HG02943 (cell line): ENCODE measurements at regions not wholly inside any gene's neighbourhood (a gene's known extent, or its start where the extent isn't known, plus 50 kb on each side); places are given as distances from the start of the nearest gene placed in this dataset.
"Not testable (repeated sequence)": the region's sequence is repeated elsewhere in the genome, so short reads cannot be mapped to it uniquely, and the experiment has no call there.

Source experiments
- ATAC-seq: cut with Tn5 transposase; IDR thresholded peaks from one replicate; pipeline ENCODE4 v1.9.1; 2021; ENCODE audit warnings: mild to moderate bottlenecking, low read depth, moderate library complexity; ENCODE audit not compliant: unreplicated experiment

DNA sequence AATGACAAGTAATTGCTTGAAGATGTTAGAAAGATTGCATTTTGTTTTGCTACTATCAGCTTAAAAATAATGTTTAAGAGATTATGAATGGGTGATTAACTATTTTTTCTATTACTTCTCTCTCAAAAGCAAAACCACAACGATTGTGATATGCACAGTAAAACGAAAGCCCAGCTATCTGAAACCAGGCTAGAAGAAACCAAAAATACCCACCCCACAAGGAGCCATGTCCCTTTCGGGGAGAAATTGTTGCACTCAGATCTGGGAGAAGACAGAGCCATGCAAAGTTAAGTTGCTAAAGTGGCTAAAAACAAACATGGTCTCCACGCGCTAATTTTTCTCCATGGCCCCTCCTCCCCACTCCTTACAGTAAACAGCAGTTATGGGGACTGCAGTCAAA, 173.6 kb downstream of the RPS24 start:
- no peak for ATAC-seq

DNA sequence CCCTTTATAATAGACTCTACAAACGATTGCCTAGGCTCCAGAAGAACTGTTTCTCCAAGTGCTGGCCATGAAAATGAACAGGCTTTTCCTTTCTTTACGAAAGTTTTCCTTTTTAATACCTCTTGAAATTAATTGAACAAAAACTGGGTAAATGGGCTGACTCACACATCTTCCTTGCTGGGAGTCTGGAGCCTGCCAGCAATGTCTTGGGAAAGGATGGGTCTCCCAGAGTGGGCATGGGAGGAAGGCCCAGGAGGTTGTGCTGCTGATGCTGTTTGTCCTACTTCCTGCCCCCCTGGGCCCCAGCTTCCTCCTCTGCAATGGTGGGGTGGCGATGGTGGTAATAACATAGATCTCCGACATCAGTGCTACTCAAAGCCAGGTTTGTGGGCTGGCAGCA, 174.1 kb downstream of the RPS24 start:
- ATAC-seq, result no peak

DNA sequence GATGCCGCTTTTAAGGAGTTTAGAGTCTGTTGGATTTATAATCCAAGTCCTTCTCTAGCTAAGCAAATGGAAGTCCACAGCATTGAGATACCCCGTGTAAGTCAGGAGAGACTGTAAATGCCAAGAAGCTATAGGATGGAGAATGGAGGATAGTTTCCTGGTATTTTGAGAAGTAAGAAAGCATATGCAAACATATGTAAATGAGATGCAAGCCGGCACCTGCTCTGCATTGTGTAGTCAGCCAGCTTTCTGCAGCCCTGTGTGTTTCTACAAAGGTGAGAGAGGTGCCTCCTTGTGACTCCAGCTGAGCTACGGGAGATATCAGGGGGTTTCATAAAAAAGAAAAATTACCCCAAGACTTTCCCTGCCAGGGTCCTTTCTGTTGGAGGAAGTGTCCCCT, 176.3 kb downstream of the RPS24 start:
- ATAC-seq, result no peak

DNA sequence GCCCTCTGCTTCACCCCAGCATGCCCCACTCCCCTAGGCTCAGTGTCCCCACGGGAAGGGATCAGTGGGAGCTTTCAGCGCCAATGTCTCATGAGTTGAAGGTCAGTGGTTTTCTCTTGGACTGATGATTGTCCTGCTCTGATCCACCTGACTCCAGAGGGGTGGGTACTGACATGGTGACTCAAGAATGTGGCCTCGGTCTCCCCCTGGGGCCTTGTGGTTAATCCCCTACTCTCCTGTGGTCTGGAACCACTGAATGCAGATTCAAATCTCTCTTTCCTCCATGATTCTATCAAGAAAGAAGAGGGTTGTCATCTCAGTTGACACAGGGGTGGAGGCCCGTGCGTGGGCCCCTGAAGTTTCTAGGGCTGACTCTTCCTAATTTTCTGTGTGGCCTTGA, 176.9 kb downstream of the RPS24 start:
- no peak for ATAC-seq

DNA sequence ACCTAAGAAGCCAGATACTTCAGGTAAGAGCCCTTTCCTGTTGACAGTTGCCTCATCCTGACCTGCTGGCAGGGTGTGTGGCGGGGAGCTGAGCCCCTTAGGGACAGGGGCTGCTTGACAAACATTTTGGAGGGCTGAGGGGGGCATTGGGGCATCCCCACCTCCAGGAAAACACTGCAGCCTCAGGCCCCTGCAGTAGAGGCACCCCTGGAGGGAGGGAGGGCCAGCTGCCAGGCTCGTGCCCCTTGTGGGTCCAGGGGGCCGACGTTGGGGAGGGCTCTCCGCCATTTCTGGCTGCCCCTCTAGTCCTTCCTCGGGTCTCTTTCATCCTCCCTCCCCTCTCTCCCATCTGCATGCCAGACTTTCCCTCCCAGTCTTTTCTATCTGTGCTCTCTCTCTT, 177.3 kb downstream of the RPS24 start:
- no peak for ATAC-seq

DNA sequence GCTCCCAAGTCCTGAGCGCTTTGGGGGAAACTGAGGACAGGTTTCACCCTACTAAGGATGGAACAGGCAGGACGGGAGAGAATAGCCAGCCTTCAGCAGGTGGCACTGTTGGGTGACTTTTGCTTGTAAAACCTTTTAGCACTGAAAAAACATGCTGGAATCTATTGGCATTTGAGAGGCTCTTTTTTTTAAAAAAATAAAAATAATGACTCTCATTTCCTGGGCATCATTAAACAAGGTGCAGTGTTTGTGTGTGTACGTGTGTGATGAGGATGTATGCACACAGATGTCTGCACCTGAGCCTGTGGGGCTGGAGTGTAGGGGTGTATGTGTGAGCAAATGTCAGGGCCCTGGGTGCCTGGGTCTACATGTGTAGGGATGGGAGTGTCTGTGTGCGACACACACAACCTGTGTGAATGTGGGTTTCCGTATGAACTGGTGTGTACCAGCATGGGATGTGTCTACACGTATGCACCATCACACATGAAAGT, 177.9 kb downstream of the RPS24 start:
- ATAC-seq, result no peak

DNA sequence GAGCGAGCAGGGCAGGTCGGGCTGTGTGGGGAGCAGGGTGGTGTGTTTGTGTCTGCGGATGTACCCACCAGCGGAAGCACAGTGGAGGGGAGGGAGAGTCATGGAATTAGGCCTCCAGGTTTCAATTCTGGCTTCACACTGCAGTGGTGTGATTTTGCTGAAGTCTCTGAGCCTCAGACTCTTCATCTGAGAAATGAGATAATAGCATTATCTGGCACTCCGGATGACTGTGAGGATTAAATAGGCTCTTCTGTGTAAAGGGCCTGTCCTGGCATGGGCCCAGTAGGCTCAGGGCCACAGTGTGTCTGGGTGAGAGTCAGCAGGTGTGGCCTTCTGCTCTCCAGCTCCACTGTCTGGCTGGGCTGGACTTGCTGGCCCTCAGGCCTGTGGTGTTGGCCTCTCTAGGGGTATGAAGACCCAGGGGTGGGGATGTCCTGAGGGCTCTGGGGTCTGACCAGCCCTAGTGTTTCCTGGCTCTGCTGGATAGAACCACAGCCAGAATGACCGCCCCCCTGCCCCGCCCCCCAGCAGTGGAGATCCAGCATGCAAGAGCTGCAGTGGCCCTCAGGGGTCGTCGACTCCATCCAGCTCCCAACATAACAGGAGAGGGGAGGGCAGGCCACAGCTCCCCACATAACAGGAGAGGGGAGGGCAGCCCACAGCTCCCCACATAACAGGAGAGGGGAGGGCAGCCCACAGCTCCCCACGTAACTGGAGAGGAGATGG, 178.6 kb downstream of the RPS24 start:
- ATAC-seq, result no peak

DNA sequence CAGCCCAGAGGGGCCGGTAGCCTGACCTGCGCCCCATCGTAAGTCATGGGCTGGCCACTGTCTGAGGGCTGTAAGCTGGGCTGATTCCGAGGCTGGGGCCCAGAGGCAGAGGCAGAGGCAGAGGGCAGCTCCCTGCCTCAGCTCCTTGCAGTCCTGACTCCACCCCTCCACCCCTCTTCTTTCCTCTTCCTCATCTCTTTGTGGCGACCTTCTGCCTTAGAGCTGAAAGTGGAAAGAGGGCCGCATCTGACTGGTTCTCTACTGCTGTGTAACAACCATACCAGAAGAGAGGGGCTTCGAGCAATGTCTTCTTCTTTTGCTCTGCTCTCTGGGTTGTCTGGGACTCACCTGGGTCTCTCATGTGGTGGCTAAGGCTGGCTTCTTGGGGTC, 179.1 kb downstream of the RPS24 start:
- ATAC-seq, result no peak

DNA sequence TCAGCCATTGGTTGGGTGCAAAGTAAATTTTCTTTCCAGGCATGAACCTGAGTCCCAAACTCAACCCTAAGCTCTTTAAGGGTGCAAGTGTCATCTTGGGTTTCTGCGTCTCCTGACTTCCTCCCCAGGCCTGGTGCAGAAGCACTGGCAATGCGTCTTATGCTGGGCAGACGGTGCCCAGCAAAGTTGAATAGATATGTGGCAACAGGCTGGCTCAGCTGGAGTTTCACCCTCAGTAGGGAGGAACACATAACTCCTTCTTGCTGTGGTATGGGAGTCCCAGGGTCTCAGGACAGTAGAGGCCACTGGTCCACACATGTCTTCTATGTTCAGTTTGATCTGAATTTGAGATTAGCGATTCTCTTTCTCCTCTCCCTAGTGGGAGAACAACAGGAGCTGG, 181.3 kb downstream of the RPS24 start:
- no peak for ATAC-seq

DNA sequence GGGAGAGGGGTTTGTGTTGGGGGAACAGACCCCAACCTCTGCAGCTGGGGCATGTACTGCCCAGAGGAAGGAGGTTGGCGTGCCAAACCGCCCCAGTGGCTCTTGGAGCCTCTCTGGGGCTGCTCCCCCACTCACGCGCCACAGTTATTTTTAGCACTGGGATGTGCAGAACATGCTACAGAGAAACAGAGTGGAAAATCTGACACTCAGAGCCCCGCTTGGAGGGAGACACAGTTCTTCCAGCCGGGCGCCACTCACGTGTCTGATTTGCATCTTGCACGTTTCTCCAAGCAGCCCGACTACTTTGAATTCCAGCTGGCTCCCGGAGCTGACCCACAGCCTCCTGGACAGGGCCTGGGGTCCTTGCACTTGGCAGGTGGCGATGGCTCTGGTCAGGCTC, 182.0 kb downstream of the RPS24 start:
- no peak for ATAC-seq

DNA sequence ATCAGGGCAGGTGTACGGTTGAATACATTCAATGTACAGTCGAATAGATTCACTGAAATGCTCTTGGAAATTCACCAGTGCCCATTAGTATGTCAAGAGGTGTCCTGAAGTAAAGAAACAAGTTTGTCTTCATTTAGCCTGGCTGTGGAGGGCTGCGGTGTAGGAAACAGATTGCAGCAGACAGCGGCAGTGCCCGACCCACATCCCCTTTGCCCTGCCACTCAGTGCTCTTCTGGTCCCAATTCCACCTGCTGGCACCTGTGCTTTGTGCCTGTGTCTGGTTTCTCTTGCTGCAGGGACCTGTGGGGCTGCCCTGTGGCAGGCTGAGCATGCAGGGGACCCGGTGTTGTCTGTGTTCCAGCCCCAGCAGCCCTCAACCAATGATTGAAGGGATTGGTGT, 183.7 kb downstream of the RPS24 start:
- no peak for ATAC-seq

DNA sequence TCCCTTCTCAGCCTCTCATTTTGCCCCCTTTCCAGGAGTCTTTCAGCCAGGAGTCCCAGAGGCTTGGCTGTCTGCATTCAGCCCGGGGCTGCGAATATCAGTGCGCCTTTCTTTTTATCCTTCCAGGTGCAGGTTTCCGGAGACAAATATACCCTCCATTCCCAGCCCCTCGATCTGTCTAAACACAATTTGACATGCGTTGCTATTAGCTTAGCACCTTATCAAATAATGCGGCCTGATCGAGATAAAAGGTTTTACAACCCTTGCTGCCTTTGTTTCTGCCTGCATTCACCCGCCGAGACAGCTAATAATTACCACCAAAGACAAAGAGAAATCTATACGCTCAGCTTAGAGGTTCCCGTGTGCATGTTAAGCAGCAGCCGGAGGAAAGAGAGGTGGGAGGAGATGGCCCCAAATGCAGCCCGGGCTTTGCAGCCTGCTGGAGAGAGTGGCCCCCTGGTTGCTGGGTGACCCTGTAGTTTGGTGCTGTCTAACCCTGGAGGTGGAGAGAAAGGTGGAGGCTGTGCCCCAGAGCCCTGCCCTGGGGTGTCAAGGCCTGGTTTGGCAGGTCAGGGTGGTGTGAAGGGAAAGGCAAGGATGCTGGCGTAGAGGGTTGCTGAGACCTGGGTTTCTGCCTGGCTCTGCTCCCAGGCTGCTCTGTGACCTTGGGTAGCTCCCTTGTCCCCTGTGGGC, 185.3 kb downstream of the RPS24 start:
- ATAC-seq, result no peak

DNA sequence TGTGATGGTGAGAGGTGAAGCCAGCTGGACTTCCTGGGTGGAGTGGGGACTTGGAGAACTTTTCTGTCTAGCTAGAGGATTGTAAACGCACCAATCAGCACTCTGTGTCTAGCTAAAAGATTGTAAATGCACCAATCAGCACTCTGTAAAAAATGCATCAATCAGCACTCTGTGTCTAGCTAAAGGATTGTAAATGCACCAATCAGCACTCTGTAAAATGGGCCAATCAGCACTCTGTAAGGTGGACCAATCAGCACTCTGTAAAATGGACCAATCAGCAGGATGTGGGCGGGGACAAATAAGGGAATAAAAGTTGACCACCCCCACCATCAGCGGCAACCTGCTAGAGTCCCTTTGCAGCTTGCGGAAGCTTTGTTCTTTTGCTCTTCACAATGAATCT, 185.9 kb downstream of the RPS24 start:
- not testable (repeated sequence) for ATAC-seq

DNA sequence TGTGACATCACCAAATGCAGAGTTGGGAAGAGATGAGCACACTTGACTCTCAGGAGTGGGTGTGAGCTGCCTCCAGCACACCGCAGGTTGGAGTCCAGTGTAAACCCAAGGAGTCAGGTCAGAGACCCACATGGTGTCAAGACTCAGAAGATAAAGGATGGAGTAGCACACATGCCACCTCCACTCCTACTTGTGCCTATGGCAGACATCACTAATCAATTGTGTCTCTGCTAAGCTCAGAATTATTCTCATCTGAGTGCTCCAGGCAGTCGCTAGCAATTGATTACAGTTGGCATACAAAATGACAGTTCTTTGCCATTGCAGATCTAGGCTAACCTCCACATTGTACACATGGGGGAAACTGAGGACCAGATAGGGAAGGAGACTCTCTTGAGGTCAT, 187.1 kb downstream of the RPS24 start:
- ATAC-seq, result no peak

DNA sequence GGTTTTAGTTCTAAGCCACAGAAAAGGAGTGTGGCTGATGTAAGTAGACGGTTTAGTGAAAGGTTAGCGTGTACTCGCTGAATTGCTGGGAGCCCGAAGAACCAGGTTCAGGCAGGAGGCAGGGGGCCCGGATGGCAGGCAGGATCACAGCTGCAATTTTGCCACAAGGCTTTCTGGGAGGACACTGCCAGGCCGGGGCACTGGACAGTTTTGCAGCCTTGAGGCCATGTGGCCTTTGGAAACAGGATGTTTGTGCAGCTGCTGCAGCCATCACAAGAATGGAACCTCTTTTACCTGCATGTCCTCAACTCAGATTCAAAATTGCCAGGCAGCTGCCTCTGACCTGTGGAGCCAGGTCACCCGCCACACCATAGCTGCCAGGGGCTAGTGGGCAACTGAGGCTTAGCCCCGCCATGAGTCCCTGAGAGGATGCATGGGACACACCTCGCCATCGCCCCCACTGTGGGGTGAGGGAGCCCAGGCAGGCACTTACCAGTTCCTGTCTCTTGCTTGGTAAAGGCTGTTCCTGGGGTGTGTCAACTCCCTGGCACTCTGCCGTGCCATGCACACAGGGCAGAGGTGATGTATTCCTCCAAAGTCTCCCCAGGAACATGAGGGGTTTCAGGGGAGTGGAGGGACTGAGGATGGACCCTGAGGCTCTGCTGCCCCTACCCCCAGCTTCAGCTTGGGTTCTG, 188.6 kb downstream of the RPS24 start:
- ATAC-seq, result no peak

DNA sequence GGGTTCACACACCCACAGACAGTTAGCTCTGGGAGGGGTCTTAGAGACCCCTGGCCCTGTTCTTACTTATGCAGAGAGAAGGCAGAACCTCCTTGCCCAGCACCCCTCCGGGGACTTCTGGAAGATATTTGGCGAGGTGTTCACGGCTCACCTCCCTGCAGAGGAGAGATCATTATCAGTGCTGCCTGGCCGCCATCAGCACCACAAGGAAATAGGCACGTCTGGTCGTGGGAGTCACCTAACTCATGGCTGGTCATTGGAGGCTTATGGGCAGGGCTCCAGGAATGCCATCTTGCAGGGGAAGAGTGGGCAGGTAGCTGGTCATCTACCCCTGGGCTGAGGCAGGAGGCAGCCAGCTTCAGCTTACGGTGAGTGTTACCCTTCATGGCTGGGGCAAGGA, 189.4 kb downstream of the RPS24 start:
- ATAC-seq, result no peak

DNA sequence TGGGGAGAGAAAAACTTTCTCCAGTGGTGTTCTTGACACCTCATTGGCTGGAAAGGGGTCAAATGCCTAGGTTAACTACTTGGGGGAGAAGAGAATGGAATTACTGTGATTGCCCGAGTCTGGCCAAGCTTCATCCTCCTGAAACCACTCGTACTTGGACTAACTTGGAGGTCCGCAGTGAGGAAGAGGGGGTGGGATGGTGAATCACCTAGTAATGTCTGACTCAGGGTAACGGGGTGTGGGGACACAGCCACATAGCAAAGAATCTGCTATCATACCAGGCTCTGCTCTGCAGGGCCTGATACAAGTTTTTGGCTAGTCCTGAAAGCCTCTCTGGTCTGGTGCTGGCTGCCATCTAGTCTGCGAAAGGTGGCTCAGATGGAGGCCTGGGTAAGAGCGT, 190.9 kb downstream of the RPS24 start:
- ATAC-seq, result no peak

DNA sequence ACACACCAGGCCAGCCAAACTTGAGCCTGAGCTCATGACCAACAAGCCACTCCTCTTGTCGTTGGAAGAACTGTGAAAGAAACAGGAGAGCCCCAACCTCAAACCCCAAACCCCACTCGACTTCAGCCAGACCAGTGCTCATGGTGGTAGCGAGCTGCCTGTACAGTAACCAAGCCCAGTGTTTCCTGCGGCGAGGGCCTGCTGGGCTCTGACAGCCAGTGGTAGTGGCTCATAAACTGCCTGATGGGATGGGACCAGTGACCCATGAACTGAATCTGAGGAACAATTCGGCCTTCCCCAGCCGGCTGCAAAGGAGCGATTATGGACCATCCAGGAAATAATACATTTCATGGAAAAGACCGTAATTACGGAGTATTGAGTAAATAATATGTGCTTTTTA, 191.9 kb downstream of the RPS24 start:
- no peak for ATAC-seq

DNA sequence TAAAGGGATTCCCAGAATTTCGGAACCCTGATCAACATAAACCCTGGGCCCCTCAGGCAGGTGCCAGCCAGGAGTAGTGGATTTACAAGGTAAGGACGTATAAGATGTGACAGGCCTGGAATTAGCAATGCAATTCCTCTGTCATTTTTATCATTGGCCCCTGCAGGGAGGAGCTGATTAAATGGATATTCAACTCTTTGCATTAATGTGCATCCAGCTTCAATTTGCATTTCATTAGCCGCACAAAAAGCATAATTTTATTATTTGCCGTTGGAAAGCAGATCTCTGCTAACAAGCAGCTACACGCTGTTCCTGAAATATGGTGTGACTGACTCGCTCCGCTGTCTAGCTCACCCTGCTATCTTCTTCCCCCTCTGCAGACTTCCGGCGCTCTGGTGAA, 195.8 kb downstream of the RPS24 start:
- ATAC-seq, result no peak

DNA sequence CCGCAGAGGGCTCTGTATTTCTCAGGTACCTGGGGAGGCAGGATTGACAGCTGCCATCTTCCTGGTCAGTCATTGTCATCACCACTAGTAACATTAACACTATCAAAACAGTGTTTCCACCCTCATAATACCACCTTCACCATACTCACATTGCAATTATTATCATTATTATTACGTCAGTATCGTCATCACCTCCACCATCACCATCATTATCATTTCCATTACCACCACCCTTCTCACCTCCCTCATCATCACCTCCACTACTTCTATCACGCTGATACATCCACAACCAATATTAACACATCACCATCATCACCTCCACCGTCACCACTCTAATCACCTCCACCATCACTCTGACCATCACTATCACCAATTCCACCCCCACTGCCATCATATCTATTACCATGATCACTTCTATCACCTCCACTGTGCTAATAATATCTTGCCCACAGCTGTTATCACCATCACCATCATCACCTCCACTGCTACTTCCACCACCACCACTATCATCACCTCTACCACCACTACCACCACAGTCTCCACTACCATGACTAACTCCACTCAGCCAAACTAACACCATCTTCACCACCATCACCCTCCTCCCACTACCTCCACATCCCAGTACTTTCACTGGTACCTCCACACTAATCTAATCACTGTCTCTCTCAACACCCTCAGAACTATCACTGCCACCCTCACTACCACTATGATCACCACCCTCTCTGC, 196.4 kb downstream of the RPS24 start:
- no peak for ATAC-seq

DNA sequence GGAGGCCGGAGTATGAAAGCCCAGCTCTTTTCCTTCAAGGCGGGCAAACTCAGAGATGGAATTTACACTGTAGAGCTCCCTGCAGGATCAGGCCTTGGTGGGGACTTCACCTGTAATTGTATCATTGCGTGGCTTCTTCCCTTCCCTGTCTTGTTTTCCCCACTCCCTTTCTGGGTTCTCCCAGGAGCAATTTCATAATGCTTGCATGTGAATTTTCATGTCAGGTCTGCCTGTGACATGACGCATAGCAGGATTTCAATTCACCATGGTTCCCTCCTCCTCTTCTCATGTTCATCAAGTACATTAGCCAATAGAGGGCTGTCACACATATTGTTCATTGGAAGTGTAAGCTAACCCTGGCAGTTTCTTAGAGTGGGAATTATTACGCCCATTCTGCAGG, 197.7 kb downstream of the RPS24 start:
- no peak for ATAC-seq
